HepG2 (cell line): ENCODE measurements at regions not wholly inside any gene's neighbourhood (a gene's known extent, or its start where the extent isn't known, plus 50 kb on each side); places are given as distances from the start of the nearest gene placed in this dataset.

ENCODE experiments used
- ATAC-seq: fragments of 200-7000 bp; cut with Tn5 transposase; 3 replicates; pipeline ENCODE4 v1.9.1; 2020; ENCODE audit warnings: mild to moderate bottlenecking, moderate library complexity
- BruUV-seq: library from RNA; stranded (reverse); fragments of 400-500 nt; replicated peaks from 2 replicates; lab custom pipeline; 2021; lab: Mats Ljungman, UMichigan
- CTCF ChIA-PET: fragments of 300-600 bp; formaldehyde crosslinking; extraction: SDS; loops from one replicate; lab custom pipeline; 2021; ENCODE audit warnings: low total read pairs, inconsistent platforms, low intra/inter-chr PET ratio; lab: Yijun Ruan, JAX
- POLR2A ChIA-PET: fragments of 350-600 bp; sonication (Branson Sonifier 250); formaldehyde crosslinking; loops from one replicate; lab custom pipeline; 2020; ENCODE audit warnings: antibody characterized with exemption, inconsistent platforms; lab: Yijun Ruan, JAX
- DNase-seq: peaks from one replicate; pipeline ENCODE4 v3.0.0-alpha.2; 2015; ENCODE audit warnings: low spot score
- FAIRE-seq: peaks from 3 replicates; lab custom pipeline; 2011; peaks lifted over from hg19 to GRCh38; lab: Jason Lieb, UNC
- H2AFZ ChIP-seq: one replicate; pipeline ENCODE4 v1.6.1; 2011; ENCODE audit warnings: low read length, inconsistent platforms
- H3K27ac ChIP-seq: fragments of 300-600 bp; 3 replicates; pipeline ENCODE4 v1.8.0; 2011; ENCODE audit warnings: mixed run types, mild to moderate bottlenecking, mixed read lengths, low read length, inconsistent platforms; ENCODE audit not compliant: insufficient read depth; ENCODE audit errors: extremely low read length
- H3K27me3 ChIP-seq, 2 experiments: fragments of 200-600 bp in 1 of 2; 2 replicates in 1 of 2; 3 replicates in 1 of 2; pipeline versions ENCODE4 v1.6.0 to v1.8.0; 2011; ENCODE audit warnings: low read length in 2 of 2, mild to moderate bottlenecking in 2 of 2, moderate library complexity in 2 of 2, inconsistent platforms in 1 of 2; ENCODE audit not compliant: insufficient read depth in 2 of 2, control insufficient read depth in 1 of 2
- H3K36me3 ChIP-seq, 2 experiments: fragments of 200-600 bp in 1 of 2; replicated peaks in 1 of 2; 2 replicates in 1 of 2; 3 replicates in 1 of 2; pipeline versions ENCODE4 v1.5.1 to v1.8.0; 2011; ENCODE audit warnings: low read length in 2 of 2, inconsistent platforms in 1 of 2; ENCODE audit not compliant: insufficient read depth in 2 of 2, control insufficient read depth in 1 of 2
- H3K4me1 ChIP-seq: 2 replicates; pipeline ENCODE4 v1.5.1; 2012; ENCODE audit warnings: low read length, inconsistent platforms; ENCODE audit not compliant: insufficient read depth
- H3K4me2 ChIP-seq: 2 replicates; pipeline ENCODE4 v1.6.0; 2011; ENCODE audit warnings: low read depth, low read length, inconsistent platforms
- H3K4me3 ChIP-seq, 3 experiments: fragments of 200-600 bp in 1 of 3; sonication (generic), shearing (Covaris generic) in 1 of 3; replicated peaks in 1 of 3; 2 replicates each; pipeline ENCODE4 v1.5.1; 2011 to 2016; ENCODE audit warnings: low read length in 3 of 3, inconsistent platforms in 2 of 3, low read depth in 2 of 3, mild to moderate bottlenecking in 2 of 3, control low read depth in 1 of 3, mixed read lengths in 1 of 3; ENCODE audit not compliant: insufficient read depth in 1 of 3
- H3K79me2 ChIP-seq: one replicate; pipeline ENCODE4 v1.6.1; 2011; ENCODE audit warnings: low read length, inconsistent platforms; ENCODE audit not compliant: insufficient read depth
- H3K9ac ChIP-seq: 2 replicates; pipeline ENCODE4 v1.6.0; 2011; ENCODE audit warnings: mild to moderate bottlenecking, low read depth, low read length, inconsistent platforms; ENCODE audit not compliant: insufficient read depth
- H3K9me3 ChIP-seq: 2 replicates; pipeline ENCODE4 v1.5.1; 2012; ENCODE audit warnings: mild to moderate bottlenecking, low read length
- H4K20me1 ChIP-seq: 2 replicates; pipeline ENCODE4 v1.6.0; 2011; ENCODE audit warnings: inconsistent platforms, mild to moderate bottlenecking, low read length, moderate library complexity; ENCODE audit not compliant: insufficient read depth
- CTCF ChIP-seq: sonication (generic); formaldehyde crosslinking; IDR thresholded peaks from 2 replicates; pipeline ENCODE4 v1.5.0; 2020; ENCODE audit warnings: mild to moderate bottlenecking, missing genetic modification reagents, moderate library complexity
- DR1 ChIP-seq: sonication (generic); formaldehyde crosslinking; IDR thresholded peaks from 2 replicates; pipeline ENCODE4 v1.8.0; 2021; ENCODE audit warnings: mild to moderate bottlenecking, missing genetic modification reagents, inconsistent platforms
- ELF1 ChIP-seq: sonication (generic); formaldehyde crosslinking; IDR thresholded peaks from 2 replicates; pipeline ENCODE4 v1.4.0; 2020; ENCODE audit warnings: missing genetic modification reagents
- GTF2F1 ChIP-seq: fragments of 150-350 bp; IDR thresholded peaks from 2 replicates; pipeline ENCODE4 v1.6.1; 2014; ENCODE audit warnings: low read length
- HDAC6 ChIP-seq: fragments of 200-600 bp; sonication (generic); IDR thresholded peaks from 2 replicates; pipeline ENCODE4 v1.7.0; 2017; ENCODE audit warnings: mild to moderate bottlenecking, antibody characterized with exemption, low read length, low read depth
- HNRNPLL ChIP-seq: fragments of 200-400 bp; formaldehyde crosslinking; IDR thresholded peaks from 2 replicates; pipeline ENCODE4 v1.6.1; 2017; ENCODE audit warnings: mild to moderate bottlenecking, low read depth, low read length; ENCODE audit not compliant: poor library complexity, severe bottlenecking
- HOXA7 ChIP-seq: sonication (generic); formaldehyde crosslinking; IDR thresholded peaks from 2 replicates; pipeline ENCODE4 v1.8.1; 2022; ENCODE audit warnings: mild to moderate bottlenecking, missing genetic modification reagents, moderate library complexity
- LCORL ChIP-seq, 2 experiments: fragments of 450-650 bp in 1 of 2; sonication (generic) in 1 of 2; formaldehyde crosslinking in 1 of 2; IDR thresholded peaks; 2 replicates each; pipeline versions ENCODE4 v1.5.0 to v1.6.1; 2017 to 2020; ENCODE audit warnings: antibody characterized with exemption in 1 of 2, missing genetic modification reagents in 1 of 2
- MATR3 ChIP-seq: sonication (generic); formaldehyde crosslinking; IDR thresholded peaks from 2 replicates; pipeline ENCODE4 v1.4.0; 2020; ENCODE audit warnings: missing genetic modification reagents
- SSRP1 ChIP-seq: IDR thresholded peaks from 2 replicates; pipeline ENCODE4 v1.6.1; 2016; ENCODE audit warnings: control low read depth
- TAF15 ChIP-seq: fragments of 200-400 bp; formaldehyde crosslinking; IDR thresholded peaks from one replicate; pipeline ENCODE4 v1.6.1; 2018; ENCODE audit warnings: mild to moderate bottlenecking, low read depth, low read length; ENCODE audit not compliant: poor library complexity, severe bottlenecking
- ZBTB4 ChIP-seq: sonication (generic); formaldehyde crosslinking; IDR thresholded peaks from 2 replicates; pipeline ENCODE4 v1.4.0; 2020; ENCODE audit warnings: missing genetic modification reagents, mild to moderate bottlenecking, borderline replicate concordance
- ZNF280B ChIP-seq: sonication (generic); formaldehyde crosslinking; IDR thresholded peaks from 2 replicates; pipeline ENCODE4 v1.5.0; 2020; ENCODE audit warnings: missing genetic modification reagents, mild to moderate bottlenecking, borderline replicate concordance
- ZNF460 ChIP-seq: sonication (generic); formaldehyde crosslinking; IDR thresholded peaks from 2 replicates; pipeline ENCODE4 v1.5.1; 2020; ENCODE audit warnings: missing genetic modification reagents, mild to moderate bottlenecking, borderline replicate concordance
- ZNF546 ChIP-seq: sonication (generic); formaldehyde crosslinking; conservative IDR thresholded peaks from 2 replicates; pipeline ENCODE4 v1.8.1; 2023; ENCODE audit warnings: mild to moderate bottlenecking, missing genetic modification reagents
- ZNF577 ChIP-seq: sonication (generic); formaldehyde crosslinking; IDR thresholded peaks from 2 replicates; pipeline ENCODE4 v1.4.0; 2020; ENCODE audit warnings: mild to moderate bottlenecking, low read depth, missing genetic modification reagents, borderline replicate concordance
- ZNF720 ChIP-seq: sonication (generic); formaldehyde crosslinking; IDR thresholded peaks from 2 replicates; pipeline ENCODE4 v1.4.0; 2020; ENCODE audit warnings: missing genetic modification reagents
- ZSCAN22 ChIP-seq: sonication (generic); formaldehyde crosslinking; IDR thresholded peaks from 2 replicates; pipeline ENCODE4 v1.4.0; 2020; ENCODE audit warnings: mild to moderate bottlenecking, missing genetic modification reagents
- ZSCAN31 ChIP-seq: sonication (generic); formaldehyde crosslinking; IDR thresholded peaks from 2 replicates; pipeline ENCODE4 v1.5.0; 2020; ENCODE audit warnings: low read depth, mild to moderate bottlenecking, missing genetic modification reagents
- WGBS: methylation state at CpG from one replicate; pipeline ENCODE4 v1.1.6; 2017; ENCODE audit warnings: low lambda C conversion rate; 5-methylcytosine and 5-hydroxymethylcytosine counted together
- in situ Hi-C: cut with HindIII; loops from 2 replicates; pipeline ENCODE4 v1.10.0; 2017; ENCODE audit warnings: low pct_unique_long_range_greater_than_20kb; ENCODE audit not compliant: extremely low pct_ligation_motif_present
- intact Hi-C: fragments of 100-400 bp; cut with micrococcal nuclease; formaldehyde crosslinking; loops from one replicate; pipeline ENCODE4 v1.10.0; 2022; ENCODE audit not compliant: unreplicated experiment

GRCh38 chr2:88809216-88809615, 117.7 kb downstream of the RPIA start:
- H3K27me3 ChIP-seq = peaks cover 1 to 5% of the 10 kb centered on the region in 2 experiments; a peak in 2 of 5 replicates
- 0 out of 2 replicates have a peak, but pooled peaks cover 2% of the 10 kb centered on the region for H3K9me3 ChIP-seq
- intact Hi-C loops = no loop called here
- H3K79me2 ChIP-seq = no peaks in the 10 kb centered on the region
- H3K4me3 ChIP-seq = no peak overlapping the region
- in situ Hi-C loops = no loop called here
- H3K36me3 ChIP-seq = no peaks in the 10 kb centered on the region
- ChIA-PET CTCF (interaction anchor here (0.6 kb wide), 1 partner anchor 174 kb away, joined by 3 read pairs; no protein-coding TSS in a partner anchor), POLR2A (no interaction called here)
- no peak overlapping the region for H2AFZ ChIP-seq
- H3K4me2 ChIP-seq = no peak overlapping the region
- no peak overlapping the region for H3K27ac ChIP-seq
- TF ChIP-seq HNRNPLL (no peak), ZNF280B (no peak), CTCF (no peak), ZNF577 (CRISPR knock-in tag) (no peak), ZNF546 (no peak), HOXA7 (CRISPR knock-in tag) (no peak), ZNF720 (CRISPR knock-in tag) (no peak), ZNF460 (CRISPR knock-in tag) (no peak), LCORL (IDR thresholded peaks at IDR 0.05) (no peak), LCORL (CRISPR knock-in tag; IDR thresholded peaks at IDR 0.05) (no peak), ZSCAN22 (CRISPR knock-in tag) (no peak), ZSCAN31 (CRISPR knock-in tag) (no peak), ELF1 (no peak), ZBTB4 (CRISPR knock-in tag) (no peak), TAF15 (no peak), GTF2F1 (no peak), DR1 (CRISPR knock-in tag) (no peak), SSRP1 (CRISPR knock-in tag) (no peak), HDAC6 (no peak), MATR3 (CRISPR knock-in tag) (no peak)
- no peak overlapping the region for H3K9ac ChIP-seq
- 33% methylated on average over 5 of the region's 6 CpGs for WGBS
- H3K4me1 ChIP-seq = no peaks in the 10 kb centered on the region
- no peak for FAIRE-seq
- no peak for ATAC-seq
- BruUV-seq = no TSS peak
- H4K20me1 ChIP-seq = no peaks in the 10 kb centered on the region
- no peak for DNase-seq
